ENCODE measurements at regions not wholly inside any gene's neighbourhood (a gene's known extent, or its start where the extent isn't known, plus 50 kb on each side); places are given as distances from the start of the nearest gene placed in this dataset.

GRCh38 chr6:98287876-98288275 lies 546.5 kb upstream of the POU3F2 start:
- H3K27me3 ChIP-seq (replicated peaks; ENCODE audit: insufficient read depth), result no peaks in the 10 kb centered on the region
- H3K4me1 ChIP-seq (ENCODE audit: control insufficient read depth in 1 of 2, low read depth in 2 of 2), result no peaks in the 10 kb centered on the region
- H3K4me3 ChIP-seq, result no peak overlapping the region
- no peaks in the 10 kb centered on the region for H3K36me3 ChIP-seq
- no peaks in the 10 kb centered on the region for H3K9me3 ChIP-seq
- no peak overlapping the region for H3K27ac ChIP-seq
- TF ChIP-seq CTCF (IDR thresholded peaks at IDR 0.05), result no peak
- ATAC-seq (ENCODE audit: insufficient number of reproducible peaks, low FRiP score, low read depth) (no peak), DNase-seq (ENCODE audit: low spot score) (no peak)

- ATAC-seq (ENCODE audit: insufficient number of reproducible peaks, low FRiP score, low read depth) (no peak), DNase-seq (ENCODE audit: low spot score) (no peak)
- no peak for TF ChIP-seq CTCF (IDR thresholded peaks at IDR 0.05)
- Histone ChIP-seq H3K36me3 (no peaks in the 10 kb centered on the region), H3K4me1 (ENCODE audit: control insufficient read depth in 1 of 2, low read depth in 2 of 2) (no peaks in the 10 kb centered on the region), H3K27ac (no peak overlapping the region), H3K27me3 (replicated peaks; ENCODE audit: insufficient read depth) (no peaks in the 10 kb centered on the region), H3K9me3 (no peaks in the 10 kb centered on the region), H3K4me3 (no peak overlapping the region)
These were observed 541.6 kb upstream of the POU3F2 start for GRCh38 chr6:98292810-98293209.

- no peak overlapping the region for H3K27ac ChIP-seq
- no peak for TF ChIP-seq CTCF (IDR thresholded peaks at IDR 0.05)
- no peak for ATAC-seq (ENCODE audit: insufficient number of reproducible peaks, low FRiP score, low read depth)
- no peaks in the 10 kb centered on the region for H3K4me1 ChIP-seq (ENCODE audit: control insufficient read depth in 1 of 2, low read depth in 2 of 2)
- H3K4me3 ChIP-seq, result no peak overlapping the region
- no peak for DNase-seq (ENCODE audit: low spot score)
- no peaks in the 10 kb centered on the region for H3K36me3 ChIP-seq
- H3K27me3 ChIP-seq (replicated peaks; ENCODE audit: insufficient read depth), result no peaks in the 10 kb centered on the region
- no peaks in the 10 kb centered on the region for H3K9me3 ChIP-seq
These were observed 538.7 kb upstream of the POU3F2 start for GRCh38 chr6:98295515-98296175.

DNA sequence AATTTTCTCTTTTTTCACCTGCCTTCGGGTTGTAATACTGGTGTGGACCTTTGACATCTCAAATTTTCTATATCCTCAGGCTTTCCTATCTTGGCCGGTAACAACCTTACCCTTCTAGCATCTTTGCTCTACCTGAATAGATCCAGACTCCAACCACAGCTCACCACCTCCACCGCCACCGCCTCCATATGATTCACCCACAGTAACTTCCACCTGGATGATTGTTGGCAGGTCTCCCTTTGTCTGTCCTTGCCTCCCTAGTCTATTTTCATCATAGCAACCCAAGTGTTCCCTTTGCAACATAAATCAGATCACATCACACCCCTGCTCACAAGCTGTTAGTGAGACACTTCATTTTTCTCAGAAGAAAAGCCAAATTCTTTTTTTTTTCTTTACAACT lies 525.8 kb upstream of the POU3F2 start:
- ATAC-seq (ENCODE audit: insufficient number of reproducible peaks, low FRiP score, low read depth) (no peak), DNase-seq (ENCODE audit: low spot score) (no peak)
- Histone ChIP-seq H3K36me3 (no peaks in the 10 kb centered on the region), H3K4me1 (ENCODE audit: control insufficient read depth in 1 of 2, low read depth in 2 of 2) (no peaks in the 10 kb centered on the region), H3K4me3 (no peak overlapping the region), H3K27me3 (replicated peaks; ENCODE audit: insufficient read depth) (no peaks in the 10 kb centered on the region), H3K9me3 (peaks cover 3% of the 10 kb centered on the region), H3K27ac (no peak overlapping the region)
- no peak for TF ChIP-seq CTCF (IDR thresholded peaks at IDR 0.05)

GRCh38 chr6:98310443-98310842 lies 523.9 kb upstream of the POU3F2 start:
- DNase-seq (ENCODE audit: low spot score) (no peak), ATAC-seq (ENCODE audit: insufficient number of reproducible peaks, low FRiP score, low read depth) (no peak)
- H3K27me3 ChIP-seq (replicated peaks; ENCODE audit: insufficient read depth), result no peaks in the 10 kb centered on the region
- H3K36me3 ChIP-seq, result no peaks in the 10 kb centered on the region
- no peak for TF ChIP-seq CTCF (IDR thresholded peaks at IDR 0.05)
- no peak overlapping the region for H3K27ac ChIP-seq
- H3K9me3 ChIP-seq, result peaks cover 3% of the 10 kb centered on the region
- H3K4me1 ChIP-seq (ENCODE audit: control insufficient read depth in 1 of 2, low read depth in 2 of 2), result no peaks in the 10 kb centered on the region
- no peak overlapping the region for H3K4me3 ChIP-seq
